ENCODE measurements at regions not wholly inside any gene's neighbourhood (a gene's known extent, or its start where the extent isn't known, plus 50 kb on each side); places are given as distances from the start of the nearest gene placed in this dataset.

DNA sequence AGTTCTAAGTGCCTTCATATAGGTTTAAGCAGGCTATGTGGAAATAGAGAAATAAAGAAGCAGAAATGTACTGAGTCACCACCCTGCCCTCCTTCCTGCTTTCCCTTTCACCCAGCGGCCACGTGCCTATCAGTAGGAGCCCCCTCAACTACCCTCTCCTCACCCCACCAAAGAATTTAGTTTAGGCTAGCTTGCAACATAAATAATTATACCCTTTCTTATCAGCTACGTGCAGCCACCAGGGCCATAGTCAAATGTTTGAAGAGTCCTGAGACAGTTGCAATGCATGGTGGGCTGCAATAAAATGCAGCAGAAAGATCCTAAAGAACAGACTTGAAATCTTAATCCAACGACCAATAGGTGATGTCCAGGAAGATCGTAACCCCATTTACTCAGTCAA is 101.2 kb downstream of the RTP5 start:
- TF ChIP-seq ZFX (IDR thresholded peaks at IDR 0.05) = no peak
- TF ChIP-seq, protein P1, sequence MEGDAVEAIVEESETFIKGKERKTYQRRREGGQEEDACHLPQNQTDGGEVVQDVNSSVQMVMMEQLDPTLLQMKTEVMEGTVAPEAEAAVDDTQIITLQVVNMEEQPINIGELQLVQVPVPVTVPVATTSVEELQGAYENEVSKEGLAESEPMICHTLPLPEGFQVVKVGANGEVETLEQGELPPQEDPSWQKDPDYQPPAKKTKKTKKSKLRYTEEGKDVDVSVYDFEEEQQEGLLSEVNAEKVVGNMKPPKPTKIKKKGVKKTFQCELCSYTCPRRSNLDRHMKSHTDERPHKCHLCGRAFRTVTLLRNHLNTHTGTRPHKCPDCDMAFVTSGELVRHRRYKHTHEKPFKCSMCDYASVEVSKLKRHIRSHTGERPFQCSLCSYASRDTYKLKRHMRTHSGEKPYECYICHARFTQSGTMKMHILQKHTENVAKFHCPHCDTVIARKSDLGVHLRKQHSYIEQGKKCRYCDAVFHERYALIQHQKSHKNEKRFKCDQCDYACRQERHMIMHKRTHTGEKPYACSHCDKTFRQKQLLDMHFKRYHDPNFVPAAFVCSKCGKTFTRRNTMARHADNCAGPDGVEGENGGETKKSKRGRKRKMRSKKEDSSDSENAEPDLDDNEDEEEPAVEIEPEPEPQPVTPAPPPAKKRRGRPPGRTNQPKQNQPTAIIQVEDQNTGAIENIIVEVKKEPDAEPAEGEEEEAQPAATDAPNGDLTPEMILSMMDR (conservative IDR thresholded peaks at IDR 0.05) = no peak
- no peak overlapping the region for H3K27ac ChIP-seq

DNA sequence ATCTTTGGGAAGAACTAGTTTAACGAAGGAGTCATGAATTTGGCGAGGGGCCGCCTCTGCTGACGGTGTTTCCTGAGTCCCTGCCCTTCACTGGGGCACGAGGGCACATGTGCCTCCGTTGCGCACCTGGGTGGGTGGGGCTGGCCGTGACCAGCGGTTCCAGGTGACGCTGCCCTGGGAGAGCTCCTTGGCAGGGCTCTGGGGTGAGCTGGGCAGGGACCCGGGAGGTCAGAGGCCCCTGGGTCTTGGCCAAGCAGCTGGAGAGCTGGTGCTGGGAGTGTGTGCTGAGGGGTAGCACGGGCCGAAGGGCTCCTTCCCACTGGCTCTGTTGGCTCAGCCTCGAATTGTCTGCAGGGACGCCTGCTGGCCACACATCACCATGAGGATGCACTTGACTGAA is 104.6 kb downstream of the RTP5 start:
- H3K27ac ChIP-seq = no peak overlapping the region
- no peak for TF ChIP-seq ZFX (IDR thresholded peaks at IDR 0.05)
- TF ChIP-seq, protein P1 (conservative IDR thresholded peaks at IDR 0.05) = no peak

DNA sequence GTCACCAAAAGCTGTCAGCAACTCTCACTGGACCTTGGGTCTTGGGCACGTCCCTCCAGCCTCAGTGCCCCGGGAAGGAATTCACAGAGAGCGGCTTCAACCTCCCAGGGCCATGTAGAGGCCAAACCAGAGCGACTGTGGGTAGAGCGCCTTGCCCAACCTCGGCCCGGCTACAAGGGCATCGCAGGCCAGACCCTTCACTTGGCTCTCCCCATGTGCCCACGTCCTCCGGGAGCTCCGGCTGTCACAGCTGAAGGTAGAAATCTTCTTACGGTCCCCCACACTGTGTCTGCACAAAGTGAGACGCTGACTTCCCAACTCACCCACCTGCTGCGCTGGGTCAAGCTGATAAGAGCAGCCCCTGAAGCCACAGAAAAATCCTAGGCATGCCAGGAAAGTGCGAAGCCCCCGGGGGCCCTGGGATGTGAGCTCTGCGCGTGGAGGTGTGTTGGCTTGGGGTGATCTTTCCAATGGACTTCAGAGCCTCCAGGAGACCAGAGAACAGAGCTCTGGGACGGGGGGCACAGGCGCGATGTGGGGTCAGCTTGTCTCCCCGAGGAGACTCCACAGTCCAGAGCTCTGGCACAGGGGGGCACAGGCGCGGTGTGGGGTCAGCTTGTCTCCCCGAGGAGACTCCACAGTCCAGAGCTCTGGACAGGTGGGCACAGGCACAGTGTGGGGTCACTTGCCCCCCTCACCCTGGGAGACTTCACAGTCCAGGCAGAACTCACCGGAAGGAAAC is 105.5 kb downstream of the RTP5 start:
- H3K27ac ChIP-seq = no peak overlapping the region
- TF ChIP-seq ZFX (IDR thresholded peaks at IDR 0.05) = no peak
- TF ChIP-seq, protein P1 (conservative IDR thresholded peaks at IDR 0.05) = no peak

DNA sequence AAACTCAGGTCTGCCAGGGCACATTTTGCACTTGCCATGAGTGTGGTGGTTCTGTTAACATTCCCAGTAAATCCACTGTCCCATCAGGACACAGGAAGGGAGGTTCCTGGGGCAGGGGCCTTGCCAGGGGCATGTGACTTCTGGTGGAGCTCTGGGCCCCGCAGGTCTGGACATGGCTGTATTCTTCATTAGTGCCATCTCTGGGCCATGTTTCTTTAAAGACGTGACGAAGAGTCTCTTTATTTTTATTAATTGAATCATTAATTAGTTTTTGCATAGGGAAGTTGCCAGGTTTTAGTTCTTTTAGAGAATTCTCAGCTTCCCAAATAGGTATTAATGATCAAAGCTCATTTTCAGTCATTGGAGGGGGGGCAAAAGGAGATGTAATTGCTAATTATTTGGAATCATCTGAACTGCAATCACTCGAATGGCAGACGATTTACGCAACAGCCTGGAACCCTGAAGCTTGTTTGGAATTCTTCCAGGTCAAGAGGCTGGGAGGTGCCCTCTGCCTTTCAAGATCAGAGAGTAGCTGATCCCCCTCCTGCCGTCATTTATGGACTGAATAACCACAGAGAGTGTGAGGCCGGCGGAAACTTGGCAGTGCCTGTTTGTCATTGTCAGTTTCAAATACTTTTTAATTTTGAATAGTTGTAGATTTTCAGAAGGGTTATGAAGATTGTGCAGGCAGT is 106.2 kb downstream of the RTP5 start:
- no peak for TF ChIP-seq ZFX (IDR thresholded peaks at IDR 0.05)
- TF ChIP-seq, protein P1 (conservative IDR thresholded peaks at IDR 0.05) = no peak
- no peak overlapping the region for H3K27ac ChIP-seq

DNA sequence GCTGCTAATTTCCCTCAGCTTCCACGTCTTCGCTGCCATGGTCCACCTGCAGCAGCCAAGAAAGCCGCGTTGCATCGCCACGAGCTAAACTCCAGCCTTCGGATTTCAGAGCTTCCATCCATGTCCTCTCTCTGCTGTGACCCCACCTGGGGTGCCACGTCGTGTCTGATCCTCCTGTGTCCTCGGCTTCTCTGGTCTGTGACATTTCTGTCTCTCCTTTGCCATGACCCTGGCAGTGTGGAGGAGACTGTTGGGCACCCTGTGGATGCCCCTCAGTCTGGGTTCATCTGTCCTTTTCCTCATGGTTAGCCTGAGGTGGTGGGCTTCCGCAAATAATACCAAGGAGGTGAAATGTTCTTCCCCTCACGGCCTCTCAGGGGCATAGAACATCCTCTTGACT is 106.8 kb downstream of the RTP5 start:
- no peak overlapping the region for H3K27ac ChIP-seq
- TF ChIP-seq, protein P1 (conservative IDR thresholded peaks at IDR 0.05) = no peak
- TF ChIP-seq ZFX (IDR thresholded peaks at IDR 0.05) = no peak

DNA sequence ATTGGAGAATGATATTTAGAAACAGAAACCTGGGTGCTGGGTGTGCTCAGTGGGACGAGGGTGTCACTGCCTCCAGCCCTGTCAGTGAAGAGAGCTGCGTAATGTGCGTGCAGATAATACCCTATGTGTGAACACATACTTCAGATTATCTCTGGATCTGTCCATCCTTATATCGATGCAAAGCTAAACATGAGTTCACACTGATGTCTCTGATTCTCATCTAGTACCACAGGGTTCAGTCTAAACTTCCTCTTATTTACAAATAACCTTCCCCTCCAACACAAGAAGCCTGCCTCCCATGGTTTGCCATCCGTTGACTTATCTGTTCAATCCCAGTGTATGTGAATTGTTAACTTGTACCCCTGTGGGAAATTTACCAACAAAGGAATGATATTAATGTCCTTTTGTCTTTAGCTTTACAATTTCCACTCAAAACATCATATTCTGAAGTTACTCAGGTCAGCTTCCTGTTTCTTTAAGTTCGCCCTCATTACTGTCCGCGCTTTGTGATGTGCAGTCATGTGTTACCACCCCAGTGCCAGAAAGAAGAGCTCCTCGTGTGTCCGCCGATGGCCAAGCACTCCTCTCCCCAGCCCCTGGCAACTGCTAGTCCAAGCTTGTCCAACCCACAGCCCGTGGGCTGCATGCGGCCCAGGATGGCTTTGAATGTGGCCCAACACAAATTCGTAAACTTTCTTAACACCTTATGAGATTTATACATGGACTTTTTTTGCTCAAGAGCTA is 108.2 kb downstream of the RTP5 start:
- no peak overlapping the region for H3K27ac ChIP-seq
- no peak for TF ChIP-seq ZFX (IDR thresholded peaks at IDR 0.05)
- TF ChIP-seq, protein P1 (conservative IDR thresholded peaks at IDR 0.05) = no peak

DNA sequence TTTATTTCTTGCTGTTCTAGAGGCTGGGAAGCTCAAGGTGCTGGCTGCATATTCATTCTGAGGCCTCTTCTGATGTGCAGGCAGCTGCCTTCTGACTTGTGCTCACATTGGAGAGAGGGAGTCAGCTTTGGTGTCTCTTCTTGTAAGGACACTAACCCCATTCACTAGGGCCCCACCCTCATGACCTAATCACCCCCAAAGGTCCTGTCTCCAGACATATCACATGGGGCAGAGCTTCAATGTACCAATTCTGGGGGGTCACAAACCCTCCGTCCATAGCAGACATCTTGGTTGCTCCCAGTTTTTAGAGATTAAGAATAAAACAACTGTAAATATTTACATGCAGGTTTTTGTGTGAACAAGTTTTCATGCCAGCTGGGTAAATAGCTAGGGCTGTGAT is 109.1 kb downstream of the RTP5 start:
- TF ChIP-seq ZFX (IDR thresholded peaks at IDR 0.05) = no peak
- TF ChIP-seq, protein P1 (conservative IDR thresholded peaks at IDR 0.05) = no peak
- H3K27ac ChIP-seq = no peak overlapping the region
